ENCODE measurements at regions not wholly inside any gene's neighbourhood (a gene's known extent, or its start where the extent isn't known, plus 50 kb on each side); places are given as distances from the start of the nearest gene placed in this dataset.
"Not testable (repeated sequence)": the region's sequence is repeated elsewhere in the genome, so short reads cannot be mapped to it uniquely, and the experiment has no call there.

DNA sequence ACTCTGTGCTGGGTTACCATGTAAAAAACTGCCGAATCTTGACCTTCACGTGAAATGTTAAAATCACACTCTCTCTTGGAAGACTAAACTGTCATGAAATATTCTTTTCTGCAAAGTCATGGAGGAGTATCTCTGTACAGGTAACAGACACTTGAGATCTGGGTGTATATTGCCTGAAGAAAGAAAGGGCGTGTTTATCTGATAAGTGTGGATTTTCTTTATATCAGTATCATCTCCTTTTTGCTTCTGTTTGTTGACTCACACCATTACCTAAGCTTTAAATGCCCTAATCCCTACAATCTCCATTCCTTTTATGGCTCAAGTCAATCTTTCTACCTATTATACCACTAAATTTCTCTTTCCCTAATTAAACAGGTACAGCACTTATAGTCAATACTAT lies 673.2 kb upstream of the SOX9 start:
- no peaks in the 10 kb centered on the region for H3K27me3 ChIP-seq (ENCODE audit: low read length)
- no peak overlapping the region for H3K4me3 ChIP-seq (ENCODE audit: insufficient read depth, low read length, poor library complexity, severe bottlenecking)
- no peaks in the 10 kb centered on the region for H3K9me3 ChIP-seq (ENCODE audit: insufficient read depth, low read length)
- H3F3A ChIP-seq (ENCODE audit: insufficient read depth): no peaks in the 10 kb centered on the region
- H2AFZ ChIP-seq (ENCODE audit: low read depth, low read length, severe bottlenecking): no peak overlapping the region
- no peak overlapping the region for H3K27ac ChIP-seq (ENCODE audit: low read depth, low read length)
- H3K9ac ChIP-seq (ENCODE audit: low read length): no peak overlapping the region
- H3K4me2 ChIP-seq (ENCODE audit: low read depth, low read length, poor library complexity, severe bottlenecking): no peak overlapping the region
- TF ChIP-seq EZH2phosphoT487 (conservative IDR thresholded peaks at IDR 0.05; ENCODE audit: low read length): no peak
- TF ChIP-seq, protein P1, sequence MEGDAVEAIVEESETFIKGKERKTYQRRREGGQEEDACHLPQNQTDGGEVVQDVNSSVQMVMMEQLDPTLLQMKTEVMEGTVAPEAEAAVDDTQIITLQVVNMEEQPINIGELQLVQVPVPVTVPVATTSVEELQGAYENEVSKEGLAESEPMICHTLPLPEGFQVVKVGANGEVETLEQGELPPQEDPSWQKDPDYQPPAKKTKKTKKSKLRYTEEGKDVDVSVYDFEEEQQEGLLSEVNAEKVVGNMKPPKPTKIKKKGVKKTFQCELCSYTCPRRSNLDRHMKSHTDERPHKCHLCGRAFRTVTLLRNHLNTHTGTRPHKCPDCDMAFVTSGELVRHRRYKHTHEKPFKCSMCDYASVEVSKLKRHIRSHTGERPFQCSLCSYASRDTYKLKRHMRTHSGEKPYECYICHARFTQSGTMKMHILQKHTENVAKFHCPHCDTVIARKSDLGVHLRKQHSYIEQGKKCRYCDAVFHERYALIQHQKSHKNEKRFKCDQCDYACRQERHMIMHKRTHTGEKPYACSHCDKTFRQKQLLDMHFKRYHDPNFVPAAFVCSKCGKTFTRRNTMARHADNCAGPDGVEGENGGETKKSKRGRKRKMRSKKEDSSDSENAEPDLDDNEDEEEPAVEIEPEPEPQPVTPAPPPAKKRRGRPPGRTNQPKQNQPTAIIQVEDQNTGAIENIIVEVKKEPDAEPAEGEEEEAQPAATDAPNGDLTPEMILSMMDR (IDR thresholded peaks at IDR 0.05; ENCODE audit: insufficient read depth, low read length, poor library complexity, severe bottlenecking): no peak
- H3K36me3 ChIP-seq (ENCODE audit: low read length): no peaks in the 10 kb centered on the region
- no peaks in the 10 kb centered on the region for H4K20me1 ChIP-seq (ENCODE audit: low read depth, low read length)
- H3K79me2 ChIP-seq (ENCODE audit: insufficient read depth, low read length): no peaks in the 10 kb centered on the region
- H3K9me2 ChIP-seq (replicated peaks; ENCODE audit: insufficient read depth, low read length): no peaks in the 10 kb centered on the region; the same call in 1 of the 2 replicates

DNA sequence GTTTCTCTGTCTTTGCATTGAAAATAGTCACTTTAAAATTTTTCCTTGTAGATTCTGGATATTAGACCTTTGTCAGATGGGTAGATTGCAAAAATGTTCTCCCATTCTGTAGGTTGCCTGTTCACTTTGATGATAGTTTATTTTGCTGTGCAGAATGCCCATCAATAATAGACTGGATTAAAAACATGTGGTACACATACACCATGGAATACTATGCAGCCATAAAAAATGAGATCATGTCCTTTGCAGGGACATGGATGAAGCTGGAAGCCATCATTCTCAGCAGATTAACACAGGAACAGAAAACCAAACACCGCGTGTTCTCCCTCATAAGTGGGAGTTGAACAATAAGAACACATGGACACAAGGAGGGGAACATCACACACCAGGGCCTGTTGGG lies 670.2 kb upstream of the SOX9 start:
- H3K4me2 ChIP-seq (ENCODE audit: low read depth, low read length, poor library complexity, severe bottlenecking): not testable (repeated sequence)

GRCh38 chr17:71453876-71454422 lies 666.9 kb upstream of the SOX9 start:
- TF ChIP-seq, protein P1 (IDR thresholded peaks at IDR 0.05; ENCODE audit: insufficient read depth, low read length, poor library complexity, severe bottlenecking): no peak
- no peak for TF ChIP-seq EZH2phosphoT487 (conservative IDR thresholded peaks at IDR 0.05; ENCODE audit: low read length)
- Histone ChIP-seq H3K79me2 (ENCODE audit: insufficient read depth, low read length) (no peaks in the 10 kb centered on the region), H3K36me3 (ENCODE audit: low read length) (no peaks in the 10 kb centered on the region), H3K4me3 (ENCODE audit: insufficient read depth, low read length, poor library complexity, severe bottlenecking) (no peak overlapping the region), H2AFZ (ENCODE audit: low read depth, low read length, severe bottlenecking) (no peak overlapping the region), H3K27ac (ENCODE audit: low read depth, low read length) (no peak overlapping the region), H3K4me2 (ENCODE audit: low read depth, low read length, poor library complexity, severe bottlenecking) (no peak overlapping the region), H3K9me2 (replicated peaks; ENCODE audit: insufficient read depth, low read length) (no peaks in the 10 kb centered on the region; the same call in 1 of the 2 replicates), H3K27me3 (ENCODE audit: low read length) (no peaks in the 10 kb centered on the region), H4K20me1 (ENCODE audit: low read depth, low read length) (no peaks in the 10 kb centered on the region), H3K9me3 (ENCODE audit: insufficient read depth, low read length) (no peaks in the 10 kb centered on the region), H3K9ac (ENCODE audit: low read length) (no peak overlapping the region), H3F3A (ENCODE audit: insufficient read depth) (no peaks in the 10 kb centered on the region)

More for the DNA sequence above, 670.2 kb upstream of the SOX9 start:
- H4K20me1 ChIP-seq (ENCODE audit: low read depth, low read length); H3K27ac ChIP-seq (ENCODE audit: low read depth, low read length); H3K9me3 ChIP-seq (ENCODE audit: insufficient read depth, low read length); H3K36me3 ChIP-seq (ENCODE audit: low read length); H3K9ac ChIP-seq (ENCODE audit: low read length); H3K4me3 ChIP-seq (ENCODE audit: insufficient read depth, low read length, poor library complexity, severe bottlenecking); H3F3A ChIP-seq (ENCODE audit: insufficient read depth); H3K27me3 ChIP-seq (ENCODE audit: low read length); H2AFZ ChIP-seq (ENCODE audit: low read depth, low read length, severe bottlenecking); H3K9me2 ChIP-seq (replicated peaks; ENCODE audit: insufficient read depth, low read length); H3K79me2 ChIP-seq (ENCODE audit: insufficient read depth, low read length): not testable (repeated sequence)

DNA sequence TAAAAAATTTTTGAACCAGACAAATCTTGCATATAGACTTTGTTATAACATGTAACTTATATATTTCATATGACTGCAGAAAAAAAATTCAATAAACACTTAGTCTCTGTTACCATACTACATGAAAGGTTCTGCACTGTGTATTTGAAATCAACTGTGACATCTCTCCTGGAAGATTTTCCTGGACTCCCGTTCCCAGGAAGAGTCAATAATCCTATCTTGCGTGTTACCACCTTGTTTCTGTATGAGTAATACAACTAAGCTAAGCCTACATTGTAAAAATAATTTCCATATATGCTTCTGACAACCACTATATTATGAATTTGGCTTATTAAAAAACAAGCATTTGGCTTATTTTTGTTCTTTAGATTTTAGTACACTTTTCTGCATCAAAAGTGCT lies 665.6 kb upstream of the SOX9 start:
- Histone ChIP-seq H3K9ac (ENCODE audit: low read length) (no peak overlapping the region), H3F3A (ENCODE audit: insufficient read depth) (no peaks in the 10 kb centered on the region), H4K20me1 (ENCODE audit: low read depth, low read length) (no peaks in the 10 kb centered on the region), H3K9me3 (ENCODE audit: insufficient read depth, low read length) (no peaks in the 10 kb centered on the region), H3K4me3 (ENCODE audit: insufficient read depth, low read length, poor library complexity, severe bottlenecking) (no peak overlapping the region), H3K79me2 (ENCODE audit: insufficient read depth, low read length) (no peaks in the 10 kb centered on the region), H3K9me2 (replicated peaks; ENCODE audit: insufficient read depth, low read length) (no peaks in the 10 kb centered on the region), H3K36me3 (ENCODE audit: low read length) (no peaks in the 10 kb centered on the region), H3K27me3 (ENCODE audit: low read length) (no peaks in the 10 kb centered on the region), H2AFZ (ENCODE audit: low read depth, low read length, severe bottlenecking) (no peak overlapping the region), H3K4me2 (ENCODE audit: low read depth, low read length, poor library complexity, severe bottlenecking) (no peak overlapping the region), H3K27ac (ENCODE audit: low read depth, low read length) (no peak overlapping the region)
- TF ChIP-seq, protein P1 (IDR thresholded peaks at IDR 0.05; ENCODE audit: insufficient read depth, low read length, poor library complexity, severe bottlenecking): no peak
- TF ChIP-seq EZH2phosphoT487 (conservative IDR thresholded peaks at IDR 0.05; ENCODE audit: low read length): no peak
